ENCODE measurements at regions not wholly inside any gene's neighbourhood (a gene's known extent, or its start where the extent isn't known, plus 50 kb on each side); places are given as distances from the start of the nearest gene placed in this dataset.

GRCh38 chr12:127401536-127401935 lies 865.4 kb upstream of the TMEM132C start:
- Histone ChIP-seq H3K4me3 (ENCODE audit: control extremely low read depth in 1 of 5, extremely low read depth in 1 of 5, insufficient read depth in 1 of 5, low read depth in 2 of 5, low read length in 4 of 5) (no peak overlapping the region), H3K27ac (ENCODE audit: low read length in 2 of 2) (no peak overlapping the region), H3K27me3 (replicated peaks in 1 of 4; ENCODE audit: control extremely low read depth in 1 of 4, control insufficient read depth in 3 of 4, insufficient read depth in 4 of 4, low read length in 3 of 4) (no peaks in the 10 kb centered on the region), H3K4me2 (replicated peaks; ENCODE audit: low read depth, low read length, poor library complexity, severe bottlenecking) (no peak overlapping the region), H3K36me3 (replicated peaks in 1 of 2; ENCODE audit: control extremely low read depth in 1 of 2, control insufficient read depth in 1 of 2, extremely low read depth in 1 of 2, insufficient read depth in 2 of 2, low read length in 1 of 2) (no peaks in the 10 kb centered on the region), H3K9ac (ENCODE audit: low read length) (no peak overlapping the region), H3K4me1 (ENCODE audit: control insufficient read depth in 2 of 2, insufficient read depth in 2 of 2, low read length in 2 of 2) (no peaks in the 10 kb centered on the region), H4K20me1 (ENCODE audit: control insufficient read depth, insufficient read depth, low read length, poor library complexity, severe bottlenecking) (no peaks in the 10 kb centered on the region), H2AFZ (ENCODE audit: insufficient read depth, low read depth, low read length, poor library complexity, severe bottlenecking) (no peak overlapping the region), H3K9me3 (ENCODE audit: control extremely low read depth in 1 of 3, control insufficient read depth in 2 of 3, insufficient read depth in 1 of 3, low read length in 2 of 3) (no peaks in the 10 kb centered on the region), H3K79me2 (ENCODE audit: control insufficient read depth, insufficient read depth, low read length) (no peaks in the 10 kb centered on the region)
- Mint-ChIP-seq H3K27me3 (no peaks in the 10 kb centered on the region), H3K9me3 (ENCODE audit: insufficient read depth) (peaks cover 7% of the 10 kb centered on the region), H3K4me1 (no peaks in the 10 kb centered on the region), H3K4me3 (no peak overlapping the region), H3K27ac (no peak overlapping the region)
- intact Hi-C loops (cut with micrococcal nuclease), result no loop called here
- no peak for ATAC-seq (ENCODE audit: low read depth)
- ChIA-PET CTCF (no interaction called here), POLR2A (no interaction called here)
- WGBS (ENCODE audit: insufficient coverage), result 58% methylated on average over 2 of the region's 5 CpGs
- DNase-seq, result no peak
- TF ChIP-seq, protein P1, sequence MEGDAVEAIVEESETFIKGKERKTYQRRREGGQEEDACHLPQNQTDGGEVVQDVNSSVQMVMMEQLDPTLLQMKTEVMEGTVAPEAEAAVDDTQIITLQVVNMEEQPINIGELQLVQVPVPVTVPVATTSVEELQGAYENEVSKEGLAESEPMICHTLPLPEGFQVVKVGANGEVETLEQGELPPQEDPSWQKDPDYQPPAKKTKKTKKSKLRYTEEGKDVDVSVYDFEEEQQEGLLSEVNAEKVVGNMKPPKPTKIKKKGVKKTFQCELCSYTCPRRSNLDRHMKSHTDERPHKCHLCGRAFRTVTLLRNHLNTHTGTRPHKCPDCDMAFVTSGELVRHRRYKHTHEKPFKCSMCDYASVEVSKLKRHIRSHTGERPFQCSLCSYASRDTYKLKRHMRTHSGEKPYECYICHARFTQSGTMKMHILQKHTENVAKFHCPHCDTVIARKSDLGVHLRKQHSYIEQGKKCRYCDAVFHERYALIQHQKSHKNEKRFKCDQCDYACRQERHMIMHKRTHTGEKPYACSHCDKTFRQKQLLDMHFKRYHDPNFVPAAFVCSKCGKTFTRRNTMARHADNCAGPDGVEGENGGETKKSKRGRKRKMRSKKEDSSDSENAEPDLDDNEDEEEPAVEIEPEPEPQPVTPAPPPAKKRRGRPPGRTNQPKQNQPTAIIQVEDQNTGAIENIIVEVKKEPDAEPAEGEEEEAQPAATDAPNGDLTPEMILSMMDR (IDR thresholded peaks at IDR 0.05), result no peak
- no peak for TF ChIP-seq EZH2 (IDR thresholded peaks at IDR 0.05; ENCODE audit: borderline replicate concordance, insufficient read depth, low read depth, low read length, poor library complexity, severe bottlenecking)

- no peak overlapping the region for H3K4me3 Mint-ChIP-seq
- no peak for ATAC-seq (ENCODE audit: low read depth)
- 94% methylated on average over 6 of the region's 7 CpGs for WGBS (ENCODE audit: insufficient coverage)
- Histone ChIP-seq H3K27me3 (replicated peaks in 1 of 4; ENCODE audit: control extremely low read depth in 1 of 4, control insufficient read depth in 3 of 4, insufficient read depth in 4 of 4, low read length in 3 of 4) (no peaks in the 10 kb centered on the region), H3K4me1 (ENCODE audit: control insufficient read depth in 2 of 2, insufficient read depth in 2 of 2, low read length in 2 of 2) (no peaks in the 10 kb centered on the region), H3K9ac (ENCODE audit: low read length) (no peak overlapping the region), H3K27ac (ENCODE audit: low read length in 2 of 2) (no peak overlapping the region), H2AFZ (ENCODE audit: insufficient read depth, low read depth, low read length, poor library complexity, severe bottlenecking) (no peak overlapping the region), H3K79me2 (ENCODE audit: control insufficient read depth, insufficient read depth, low read length) (no peaks in the 10 kb centered on the region), H3K4me3 (ENCODE audit: control extremely low read depth in 1 of 5, extremely low read depth in 1 of 5, insufficient read depth in 1 of 5, low read depth in 2 of 5, low read length in 4 of 5) (no peak overlapping the region), H3K36me3 (replicated peaks in 1 of 2; ENCODE audit: control extremely low read depth in 1 of 2, control insufficient read depth in 1 of 2, extremely low read depth in 1 of 2, insufficient read depth in 2 of 2, low read length in 1 of 2) (no peaks in the 10 kb centered on the region), H4K20me1 (ENCODE audit: control insufficient read depth, insufficient read depth, low read length, poor library complexity, severe bottlenecking) (no peaks in the 10 kb centered on the region), H3K4me2 (replicated peaks; ENCODE audit: low read depth, low read length, poor library complexity, severe bottlenecking) (no peak overlapping the region), H3K9me3 (ENCODE audit: control extremely low read depth in 1 of 3, control insufficient read depth in 2 of 3, insufficient read depth in 1 of 3, low read length in 2 of 3) (peaks cover 0 to 3% (median 0%) of the 10 kb centered on the region in 3 donors)
- CTCF ChIA-PET, result no interaction called here
- no peak overlapping the region for H3K27ac Mint-ChIP-seq
- no peak for DNase-seq
- TF ChIP-seq, protein P1 (IDR thresholded peaks at IDR 0.05), result no peak
- no peak for TF ChIP-seq EZH2 (IDR thresholded peaks at IDR 0.05; ENCODE audit: borderline replicate concordance, insufficient read depth, low read depth, low read length, poor library complexity, severe bottlenecking)
- H3K9me3 Mint-ChIP-seq (ENCODE audit: insufficient read depth), result peaks cover 6% of the 10 kb centered on the region
- POLR2A ChIA-PET, result no interaction called here
- intact Hi-C loops (cut with micrococcal nuclease), result no loop called here
- no peaks in the 10 kb centered on the region for H3K27me3 Mint-ChIP-seq
- H3K4me1 Mint-ChIP-seq, result no peaks in the 10 kb centered on the region
Observed at GRCh38 chr12:127411166-127411915, 855.6 kb upstream of the TMEM132C start.

Measured in B cell (primary cell).